NB4 (cell line): ENCODE measurements at regions not wholly inside any gene's neighbourhood (a gene's known extent, or its start where the extent isn't known, plus 50 kb on each side); places are given as distances from the start of the nearest gene placed in this dataset.

Experiments used
- DNase-seq: peaks from one replicate; pipeline ENCODE4 v3.0.0; 2010; ENCODE audit warnings: low read depth
- H3K4me3 ChIP-seq: one replicate; pipeline ENCODE4 v1.5.1; 2011; ENCODE audit warnings: mild to moderate bottlenecking, low read depth, low read length, moderate library complexity
- CTCF ChIP-seq: IDR thresholded peaks from one replicate; pipeline ENCODE4 v1.5.1; 2012; ENCODE audit warnings: low read depth, low read length
- MAX ChIP-seq: IDR thresholded peaks from 2 replicates; pipeline ENCODE4 v1.6.1; 2011; ENCODE audit warnings: low read depth, low read length
- MYC ChIP-seq: IDR thresholded peaks from 2 replicates; pipeline ENCODE4 v1.6.1; 2011; ENCODE audit warnings: low read depth, low read length
- POLR2A ChIP-seq: IDR thresholded peaks from 2 replicates; pipeline ENCODE4 v1.6.1; 2011; ENCODE audit warnings: mild to moderate bottlenecking; ENCODE audit not compliant: insufficient read length; ENCODE audit errors: extremely low read depth

GRCh38 chr3:40736943-40737342, 212.2 kb downstream of the ZNF621 start:
- TF ChIP-seq MYC = no peak
- TF ChIP-seq MAX = no peak
- no peak for TF ChIP-seq CTCF
- TF ChIP-seq POLR2A = no peak
- DNase-seq = no peak
- H3K4me3 ChIP-seq = no peak overlapping the region

GRCh38 chr3:40737343-40737742, 212.6 kb downstream of the ZNF621 start:
- TF ChIP-seq CTCF = no peak
- TF ChIP-seq MYC = no peak
- no peak for TF ChIP-seq POLR2A
- no peak for TF ChIP-seq MAX
- no peak overlapping the region for H3K4me3 ChIP-seq
- no peak for DNase-seq

GRCh38 chr3:40739971-40740370, 215.2 kb downstream of the ZNF621 start:
- H3K4me3 ChIP-seq = no peak overlapping the region
- DNase-seq = no peak
- TF ChIP-seq MYC (no peak), CTCF (no peak), POLR2A (no peak), MAX (no peak)

GRCh38 chr3:40741729-40742128, 217.0 kb downstream of the ZNF621 start:
- peak; percentile 7 for DNase-seq
- H3K4me3 ChIP-seq = no peak overlapping the region
- TF ChIP-seq MAX = no peak
- TF ChIP-seq CTCF = no peak
- TF ChIP-seq MYC = no peak
- no peak for TF ChIP-seq POLR2A

- H3K4me3 ChIP-seq = no peak overlapping the region
- TF ChIP-seq CTCF (no peak), MAX (no peak), POLR2A (no peak), MYC (no peak)
- no peak for DNase-seq
These were observed 220.8 kb downstream of the ZNF621 start for GRCh38 chr3:40745381-40746106.

- no peak for DNase-seq
- no peak overlapping the region for H3K4me3 ChIP-seq
- TF ChIP-seq MAX = no peak
- TF ChIP-seq POLR2A = no peak
- TF ChIP-seq CTCF = no peak
- TF ChIP-seq MYC = no peak
These were observed 226.9 kb downstream of the ZNF621 start for GRCh38 chr3:40751666-40752065.
